GM10266 (cell line): ENCODE measurements at regions not wholly inside any gene's neighbourhood (a gene's known extent, or its start where the extent isn't known, plus 50 kb on each side); places are given as distances from the start of the nearest gene placed in this dataset.
"Not testable (repeated sequence)": the region's sequence is repeated elsewhere in the genome, so short reads cannot be mapped to it uniquely, and the experiment has no call there.

Experiments used
- DNase-seq: peaks from one replicate; pipeline ENCODE4 v3.0.0; 2012; ENCODE audit errors: extremely low spot score
- CTCF ChIP-seq: IDR thresholded peaks from 2 replicates; pipeline ENCODE4 v1.5.1; 2012; ENCODE audit warnings: mild to moderate bottlenecking, low read depth; ENCODE audit not compliant: control insufficient read depth, insufficient read depth; ENCODE audit errors: missing control alignments

DNA sequence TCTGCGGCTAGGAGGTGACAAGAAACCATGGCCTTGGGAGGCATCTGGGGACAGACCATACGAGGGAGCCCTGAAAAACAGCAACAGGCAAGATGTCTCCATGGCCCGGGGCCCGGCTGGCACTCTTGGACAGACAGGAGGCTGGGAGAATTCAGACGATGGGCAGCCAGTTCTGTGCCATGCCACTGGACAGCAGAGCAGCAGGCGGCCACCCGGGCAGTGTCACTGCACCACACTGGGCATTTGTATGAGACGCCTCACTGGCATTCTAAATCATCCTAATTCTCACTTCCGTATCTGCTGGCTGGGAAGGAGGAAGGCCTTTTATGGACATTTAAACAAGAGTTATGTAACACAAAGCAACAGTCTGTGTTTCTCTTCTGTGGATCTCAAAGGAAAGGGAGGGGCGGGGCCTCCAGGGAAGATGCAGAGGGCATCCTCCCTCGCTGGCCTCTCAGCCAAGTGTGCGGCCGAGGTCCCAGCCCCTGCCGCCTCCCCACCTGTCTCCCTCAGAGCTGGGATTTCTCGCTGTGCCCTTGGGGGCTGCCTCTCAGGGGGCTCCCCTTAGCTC is 350.3 kb downstream of the SHANK2 start:
- TF ChIP-seq CTCF = no peak

GRCh38 chr11:70903229-70903628 is 349.1 kb downstream of the SHANK2 start:
- DNase-seq = not testable (repeated sequence)

More for the DNA sequence above, 350.3 kb downstream of the SHANK2 start:
- no peak for DNase-seq

DNA sequence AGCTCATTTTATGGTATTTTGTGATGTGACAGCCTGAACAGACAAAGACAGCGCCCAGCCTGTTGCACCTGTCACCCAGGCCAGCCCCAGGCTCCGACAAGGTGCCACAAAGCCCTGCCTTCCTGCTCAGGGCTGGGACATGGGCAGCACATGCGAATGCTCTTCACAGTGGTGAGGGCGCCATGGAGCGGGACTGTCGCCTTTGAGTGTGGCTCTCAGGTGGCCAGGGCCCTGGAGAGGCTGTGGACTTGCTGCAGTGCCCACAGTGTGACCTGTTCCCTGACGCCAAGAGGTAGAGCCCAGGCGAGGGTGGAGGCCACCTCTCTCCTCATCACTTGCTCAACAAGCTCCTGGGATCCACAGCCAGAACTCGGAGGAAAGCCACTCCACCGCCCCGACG is 346.3 kb downstream of the SHANK2 start:
- DNase-seq = no peak
- TF ChIP-seq CTCF = no peak

DNA sequence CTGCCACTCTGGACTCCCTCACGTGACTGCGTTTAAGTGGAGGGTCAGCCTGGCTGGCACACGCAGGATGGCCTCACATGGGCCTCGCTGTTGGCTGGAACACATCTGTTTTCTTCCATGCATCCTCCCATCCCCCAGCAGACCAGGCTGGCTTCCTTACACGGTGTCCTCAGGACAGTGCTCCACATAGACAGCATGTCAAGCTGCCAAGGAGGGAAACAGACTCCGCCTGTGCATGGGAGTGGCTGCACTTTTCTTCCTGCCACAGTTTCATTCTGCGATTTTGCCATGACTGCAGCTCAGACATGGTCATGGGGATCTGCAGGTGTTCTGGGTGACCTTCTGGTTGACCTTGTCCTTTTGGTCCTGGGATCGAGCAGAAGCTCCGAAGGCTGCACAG is 344.2 kb downstream of the SHANK2 start:
- TF ChIP-seq CTCF = no peak
- DNase-seq = no peak

- TF ChIP-seq CTCF = no peak
Measured at GRCh38 chr11:70910835-70911234, 341.5 kb downstream of the SHANK2 start.

GRCh38 chr11:70912226-70912840 is 340.0 kb downstream of the SHANK2 start:
- no peak for TF ChIP-seq CTCF
- DNase-seq = no peak

More at GRCh38 chr11:70910835-70911234, 341.5 kb downstream of the SHANK2 start:
- no peak for DNase-seq

- DNase-seq = no peak
- no peak for TF ChIP-seq CTCF
Measured at GRCh38 chr11:70913715-70914231, 338.6 kb downstream of the SHANK2 start.
